IMR-90 (cell line): ENCODE measurements at regions not wholly inside any gene's neighbourhood (a gene's known extent, or its start where the extent isn't known, plus 50 kb on each side); places are given as distances from the start of the nearest gene placed in this dataset.

Experiments used
- ATAC-seq: fragments of 200-7000 bp; cut with Tn5 transposase; 2 replicates; pipeline ENCODE4 v1.9.1; 2020; ENCODE audit warnings: low read depth, mild to moderate bottlenecking, moderate library complexity
- BruUV-seq: library from RNA; stranded (reverse); fragments of 400-500 nt; replicated peaks from 2 replicates; lab custom pipeline; 2021; lab: Mats Ljungman, UMichigan
- CTCF ChIA-PET: fragments of 300-600 bp; formaldehyde crosslinking; extraction: SDS; loops from one replicate; lab custom pipeline; 2021; ENCODE audit warnings: antibody characterized with exemption; lab: Yijun Ruan, JAX
- POLR2A ChIA-PET: fragments of 300-600 bp; sonication (Branson Sonifier 250); formaldehyde crosslinking; loops from one replicate; lab custom pipeline; 2022; ENCODE audit warnings: antibody characterized with exemption; ENCODE audit not compliant: unreplicated experiment; lab: Charles Lee
- DNase-seq: peaks from one replicate; pipeline ENCODE4 v3.0.0; 2013
- H2AFZ ChIP-seq: replicated peaks from 2 replicates; pipeline ENCODE3; 2013; ENCODE audit warnings: low read length, mild to moderate bottlenecking; ENCODE audit not compliant: poor library complexity
- H2AK5ac ChIP-seq: 2 replicates; pipeline ENCODE4 v1.6.1; 2013; ENCODE audit warnings: low read depth, low read length, inconsistent platforms
- H2AK9ac ChIP-seq: replicated peaks from 2 replicates; pipeline ENCODE3; 2013; ENCODE audit warnings: mild to moderate bottlenecking, low read depth, low read length, moderate library complexity; ENCODE audit not compliant: poor library complexity
- H2BK120ac ChIP-seq: 2 replicates; pipeline ENCODE4 v1.6.1; 2013; ENCODE audit warnings: low read depth, low read length, inconsistent platforms
- H2BK15ac ChIP-seq: 3 replicates; pipeline ENCODE4 v1.6.1; 2013; ENCODE audit warnings: low read depth, low read length, inconsistent platforms
- H2BK20ac ChIP-seq: 2 replicates; pipeline ENCODE4 v1.6.1; 2013; ENCODE audit warnings: low read depth, mild to moderate bottlenecking, inconsistent platforms, low read length, moderate library complexity
- H2BK5ac ChIP-seq: 2 replicates; pipeline ENCODE4 v1.6.1; 2013; ENCODE audit warnings: mild to moderate bottlenecking, low read depth, low read length, inconsistent platforms; ENCODE audit not compliant: poor library complexity, severe bottlenecking
- H3K14ac ChIP-seq: replicated peaks from 2 replicates; pipeline ENCODE4 v1.6.1; 2013; ENCODE audit warnings: low read depth, low read length, inconsistent platforms
- H3K18ac ChIP-seq: 2 replicates; pipeline ENCODE4 v1.6.1; 2013; ENCODE audit warnings: low read depth, low read length, control low read depth
- H3K23ac ChIP-seq: 2 replicates; pipeline ENCODE4 v1.6.1; 2013; ENCODE audit warnings: low read depth, low read length, inconsistent platforms
- H3K27ac ChIP-seq: 2 replicates; pipeline ENCODE4 v1.5.1; 2013; ENCODE audit warnings: mild to moderate bottlenecking, control low read depth, low read length; ENCODE audit not compliant: insufficient read depth
- H3K27me3 ChIP-seq: 2 replicates; pipeline ENCODE4 v1.6.1; 2013; ENCODE audit warnings: low read length; ENCODE audit not compliant: control insufficient read depth, insufficient read depth
- H3K36me3 ChIP-seq: 2 replicates; pipeline ENCODE4 v1.6.1; 2013; ENCODE audit warnings: low read length, mixed read lengths; ENCODE audit not compliant: control insufficient read depth, insufficient read depth
- H3K4ac ChIP-seq: 2 replicates; pipeline ENCODE4 v1.6.1; 2013; ENCODE audit warnings: low read depth, low read length, inconsistent platforms
- H3K4me1 ChIP-seq: 2 replicates; pipeline ENCODE4 v1.6.1; 2013; ENCODE audit warnings: low read length, mixed read lengths; ENCODE audit not compliant: control insufficient read depth, insufficient read depth
- H3K4me2 ChIP-seq: 2 replicates; pipeline ENCODE4 v1.6.1; 2013; ENCODE audit warnings: low read depth, mild to moderate bottlenecking, control low read depth, low read length, moderate library complexity
- H3K4me3 ChIP-seq: 2 replicates; pipeline ENCODE4 v1.5.1; 2013; ENCODE audit warnings: low read depth, mild to moderate bottlenecking, control low read depth, low read length, moderate library complexity; ENCODE audit not compliant: insufficient read depth
- H3K56ac ChIP-seq: 2 replicates; pipeline ENCODE4 v1.6.1; 2013; ENCODE audit warnings: low read length, inconsistent platforms; ENCODE audit not compliant: insufficient read depth; ENCODE audit errors: extremely low read depth
- H3K79me1 ChIP-seq, 2 experiments: 2 replicates each; pipeline ENCODE4 v1.6.1; 2013; ENCODE audit warnings: low read length in 2 of 2, inconsistent platforms in 1 of 2, low read depth in 1 of 2
- H3K9ac ChIP-seq: 2 replicates; pipeline ENCODE4 v1.6.1; 2013; ENCODE audit warnings: low read depth, low read length, control low read depth
- H3K9me1 ChIP-seq: 2 replicates; pipeline ENCODE4 v1.6.1; 2013; ENCODE audit warnings: low read length, inconsistent platforms; ENCODE audit not compliant: insufficient read depth
- H3K9me3 ChIP-seq: 2 replicates; pipeline ENCODE4 v1.6.1; 2013; ENCODE audit warnings: low read length; ENCODE audit not compliant: control insufficient read depth, insufficient read depth
- H4K20me1 ChIP-seq: 2 replicates; pipeline ENCODE4 v1.6.1; 2013; ENCODE audit warnings: low read length, inconsistent platforms; ENCODE audit not compliant: insufficient read depth
- H4K5ac ChIP-seq: 2 replicates; pipeline ENCODE4 v1.6.1; 2013; ENCODE audit warnings: mild to moderate bottlenecking, low read depth, low read length, control low read depth
- H4K8ac ChIP-seq, 2 experiments: 2 replicates each; pipeline ENCODE4 v1.6.1; 2013; ENCODE audit warnings: low read depth in 2 of 2, low read length in 2 of 2, control low read depth in 1 of 2, inconsistent platforms in 1 of 2
- H4K91ac ChIP-seq: 2 replicates; pipeline ENCODE4 v1.6.1; 2013; ENCODE audit warnings: low read depth, low read length, inconsistent platforms; ENCODE audit not compliant: insufficient read depth
- BHLHE40 ChIP-seq: fragments of 150-350 bp; IDR thresholded peaks from 2 replicates; pipeline ENCODE4 v1.6.1; 2016; ENCODE audit warnings: mild to moderate bottlenecking, low read depth, low read length
- CTCF ChIP-seq: conservative IDR thresholded peaks from 2 replicates; pipeline ENCODE4 v1.5.1; 2012; ENCODE audit warnings: mild to moderate bottlenecking, low read depth, low read length, improper control_type of control experiment
- ELK1 ChIP-seq: fragments of 150-350 bp; IDR thresholded peaks from 2 replicates; pipeline ENCODE4 v1.6.1; 2016; ENCODE audit warnings: low read depth, mild to moderate bottlenecking, low read length, moderate library complexity, borderline replicate concordance
- FOS ChIP-seq: fragments of 150-350 bp; IDR thresholded peaks from 2 replicates; pipeline ENCODE4 v1.6.1; 2016; ENCODE audit warnings: low read depth, low read length
- MAFK ChIP-seq: IDR thresholded peaks from 2 replicates; pipeline ENCODE4 v1.6.1; 2012; ENCODE audit warnings: low read depth, low read length, improper control_type of control experiment
- MAZ ChIP-seq: IDR thresholded peaks from 2 replicates; pipeline ENCODE4 v1.6.1; 2012; ENCODE audit warnings: low read depth, mild to moderate bottlenecking, low read length, improper control_type of control experiment, moderate library complexity, borderline replicate concordance
- MXI1 ChIP-seq: IDR thresholded peaks from 2 replicates; pipeline ENCODE4 v1.6.1; 2012; ENCODE audit warnings: low read depth, mild to moderate bottlenecking, low read length, moderate library complexity, borderline replicate concordance
- NFE2L2 ChIP-seq: fragments of 150-350 bp; IDR thresholded peaks from 2 replicates; pipeline ENCODE4 v1.6.1; 2016; ENCODE audit warnings: low read depth, mild to moderate bottlenecking, low read length
- WGBS, 2 experiments: methylation state at CpG; one replicate each; pipeline versions ENCODE4 v1.1.5 to v1.1.7; 2013; ENCODE audit warnings: missing lambda C conversion rate in 2 of 2; ENCODE audit not compliant: insufficient read length in 1 of 2; ENCODE audit errors: extremely low coverage in 2 of 2; 5-methylcytosine and 5-hydroxymethylcytosine counted together
- dilution Hi-C: fragments of 300-500 bp; cut with HindIII; formaldehyde crosslinking; loops from one replicate; pipeline ENCODE4 v1.14.3; 2018; ENCODE audit warnings: low sequenced_read_pairs; ENCODE audit not compliant: unreplicated experiment
- in situ Hi-C: fragments of 300-500 bp; cut with MboI; formaldehyde crosslinking; loops from 3 replicates; pipeline ENCODE4 v1.14.3; 2019; ENCODE audit warnings: low sequenced_read_pairs, inconsistent platforms, mixed read lengths
- intact Hi-C: fragments of 100-400 bp; cut with micrococcal nuclease; formaldehyde crosslinking; loops from 2 replicates; pipeline ENCODE4 v1.10.0; 2022

- Histone ChIP-seq H3K79me1 (no peaks in the 10 kb centered on the region), H2AK5ac (no peak overlapping the region), H3K18ac (no peak overlapping the region), H2AFZ (no peak overlapping the region), H2AK9ac (no peak overlapping the region), H3K56ac (no peak overlapping the region), H3K4ac (no peak overlapping the region), H3K9ac (no peak overlapping the region), H3K9me1 (no peaks in the 10 kb centered on the region), H3K23ac (no peak overlapping the region), H3K9me3 (peaks cover 27% of the 10 kb centered on the region), H4K91ac (no peak overlapping the region), H3K36me3 (no peaks in the 10 kb centered on the region), H3K4me2 (no peak overlapping the region), H3K4me1 (no peaks in the 10 kb centered on the region), H3K14ac (no peak overlapping the region), H3K27ac (no peak overlapping the region), H4K20me1 (no peaks in the 10 kb centered on the region), H3K27me3 (no peaks in the 10 kb centered on the region), H2BK15ac (no peak overlapping the region), H2BK5ac (no peak overlapping the region), H2BK20ac (no peak overlapping the region), H4K5ac (no peak overlapping the region), H4K8ac (no peak overlapping the region), H2BK120ac (no peak overlapping the region), H3K4me3 (no peak overlapping the region)
- ATAC-seq (no peak), DNase-seq (no peak)
- in situ Hi-C loops (no loop called here), intact Hi-C loops (no loop called here), dilution Hi-C loops (no loop called here)
- ChIA-PET CTCF (no interaction called here), POLR2A (interaction anchor here (0.5 kb wide), 1 partner anchor 144 kb away, joined by 3 read pairs; no protein-coding TSS in a partner anchor)
- WGBS, 2 experiments = no CpG with 5 or more reads among the region's 2 CpGs
- no TSS peak for BruUV-seq
- TF ChIP-seq MAFK = no peak
- TF ChIP-seq BHLHE40 = no peak
- no peak for TF ChIP-seq CTCF
- no peak for TF ChIP-seq NFE2L2
- no peak for TF ChIP-seq MXI1
- TF ChIP-seq MAZ = no peak
- TF ChIP-seq ELK1 = no peak
- no peak for TF ChIP-seq FOS
Measured at GRCh38 chr22:34638128-34638527, 427.8 kb upstream of the ISX start.
